NT2/D1 (cell line): ENCODE measurements at regions not wholly inside any gene's neighbourhood (a gene's known extent, or its start where the extent isn't known, plus 50 kb on each side); places are given as distances from the start of the nearest gene placed in this dataset.

ENCODE experiments used
- SUZ12 ChIP-seq: IDR thresholded peaks from 2 replicates; pipeline ENCODE4 v1.6.1; 2011; ENCODE audit not compliant: insufficient read length, insufficient read depth; ENCODE audit errors: extremely low read depth
- YY1 ChIP-seq: IDR thresholded peaks from 2 replicates; pipeline ENCODE4 v1.6.1; 2011; ENCODE audit not compliant: insufficient read length, insufficient read depth
- ZNF274 ChIP-seq: IDR thresholded peaks from 2 replicates; pipeline ENCODE4 v1.6.1; 2011; ENCODE audit warnings: mild to moderate bottlenecking, low read depth, low read length

DNA sequence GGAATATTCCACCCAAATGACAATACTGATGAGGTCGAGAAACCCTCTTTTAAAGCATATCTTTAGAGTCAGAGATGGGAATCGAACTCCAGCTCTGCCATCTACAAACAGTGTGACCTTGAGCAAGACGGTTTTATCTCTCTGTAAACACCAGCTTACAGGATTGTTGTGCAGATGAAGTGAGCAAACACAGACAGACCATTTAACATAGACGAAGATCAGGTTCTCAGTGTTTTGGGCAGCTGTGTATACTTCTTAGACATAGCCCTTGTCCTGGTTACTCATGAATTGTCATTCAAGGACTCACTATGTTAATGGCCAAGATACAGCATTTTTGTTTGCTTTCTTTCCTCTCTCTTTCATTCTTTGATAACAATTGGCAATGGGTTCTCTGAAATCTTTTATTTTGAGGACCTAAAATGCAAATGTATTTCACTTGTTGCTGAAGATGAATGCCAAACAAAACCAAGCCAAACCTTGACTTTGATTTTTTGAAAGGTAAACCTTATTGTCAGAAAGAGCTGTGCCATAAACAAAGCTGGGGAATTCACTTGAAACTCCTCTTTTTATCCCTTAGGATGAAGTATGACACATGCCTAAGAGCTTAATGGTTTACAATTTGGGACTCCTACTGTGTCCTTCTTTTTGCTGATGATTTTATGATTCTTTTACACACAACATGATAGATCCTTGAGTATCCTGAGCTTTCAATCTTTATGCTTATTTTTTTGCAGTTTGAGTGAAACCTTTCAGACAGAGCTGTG is 250.0 kb upstream of the PDZRN3 start:
- no peak for TF ChIP-seq ZNF274
- TF ChIP-seq SUZ12, result no peak
- no peak for TF ChIP-seq YY1
